ENCODE measurements at regions not wholly inside any gene's neighbourhood (a gene's known extent, or its start where the extent isn't known, plus 50 kb on each side); places are given as distances from the start of the nearest gene placed in this dataset.

- no peak for TF ChIP-seq CTCF (IDR thresholded peaks at IDR 0.05; ENCODE audit: insufficient read depth, low read depth, low read length, missing control alignments)
Observed at GRCh38 chr18:70432804-70433400, 144.1 kb downstream of the SOCS6 start.

GRCh38 chr18:70431203-70431624, 142.4 kb downstream of the SOCS6 start:
- TF ChIP-seq CTCF (IDR thresholded peaks at IDR 0.05; ENCODE audit: insufficient read depth, low read depth, low read length, missing control alignments), result no peak
- H3K4me3 ChIP-seq (ENCODE audit: low read depth, low read length), result no peak overlapping the region
- DNase-seq (ENCODE audit: low read depth), result no peak

More at GRCh38 chr18:70432804-70433400, 144.1 kb downstream of the SOCS6 start:
- H3K4me3 ChIP-seq (ENCODE audit: low read depth, low read length), result no peak overlapping the region
- DNase-seq (ENCODE audit: low read depth), result no peak

GRCh38 chr18:70430501-70431173, 141.8 kb downstream of the SOCS6 start:
- no peak for DNase-seq (ENCODE audit: low read depth)
- no peak for TF ChIP-seq CTCF (IDR thresholded peaks at IDR 0.05; ENCODE audit: insufficient read depth, low read depth, low read length, missing control alignments)
- H3K4me3 ChIP-seq (ENCODE audit: low read depth, low read length), result no peak overlapping the region

GRCh38 chr18:70429847-70430500, 141.1 kb downstream of the SOCS6 start:
- DNase-seq (ENCODE audit: low read depth), result no peak
- H3K4me3 ChIP-seq (ENCODE audit: low read depth, low read length), result no peak overlapping the region
- TF ChIP-seq CTCF (IDR thresholded peaks at IDR 0.05; ENCODE audit: insufficient read depth, low read depth, low read length, missing control alignments), result no peak

- peak; percentile 80 for DNase-seq (ENCODE audit: low read depth)
- no peak for TF ChIP-seq CTCF (IDR thresholded peaks at IDR 0.05; ENCODE audit: insufficient read depth, low read depth, low read length, missing control alignments)
- H3K4me3 ChIP-seq (ENCODE audit: low read depth, low read length), result no peak overlapping the region
Observed at GRCh38 chr18:70428439-70428838, 139.6 kb downstream of the SOCS6 start.

GRCh38 chr18:70426818-70427217, 138.0 kb downstream of the SOCS6 start:
- TF ChIP-seq CTCF (IDR thresholded peaks at IDR 0.05; ENCODE audit: insufficient read depth, low read depth, low read length, missing control alignments), result no peak
- no peak for DNase-seq (ENCODE audit: low read depth)

More at GRCh38 chr18:70426818-70427217, 138.0 kb downstream of the SOCS6 start:
- H3K4me3 ChIP-seq (ENCODE audit: low read depth, low read length), result no peak overlapping the region

All from GM12865 (cell line).